NT2/D1 (cell line): ENCODE measurements at regions not wholly inside any gene's neighbourhood (a gene's known extent, or its start where the extent isn't known, plus 50 kb on each side); places are given as distances from the start of the nearest gene placed in this dataset.

ENCODE experiments used
- SUZ12 ChIP-seq: IDR thresholded peaks from 2 replicates; pipeline ENCODE4 v1.6.1; 2011; ENCODE audit not compliant: insufficient read length, insufficient read depth; ENCODE audit errors: extremely low read depth
- YY1 ChIP-seq: IDR thresholded peaks from 2 replicates; pipeline ENCODE4 v1.6.1; 2011; ENCODE audit not compliant: insufficient read length, insufficient read depth
- ZNF274 ChIP-seq: IDR thresholded peaks from 2 replicates; pipeline ENCODE4 v1.6.1; 2011; ENCODE audit warnings: mild to moderate bottlenecking, low read depth, low read length

DNA sequence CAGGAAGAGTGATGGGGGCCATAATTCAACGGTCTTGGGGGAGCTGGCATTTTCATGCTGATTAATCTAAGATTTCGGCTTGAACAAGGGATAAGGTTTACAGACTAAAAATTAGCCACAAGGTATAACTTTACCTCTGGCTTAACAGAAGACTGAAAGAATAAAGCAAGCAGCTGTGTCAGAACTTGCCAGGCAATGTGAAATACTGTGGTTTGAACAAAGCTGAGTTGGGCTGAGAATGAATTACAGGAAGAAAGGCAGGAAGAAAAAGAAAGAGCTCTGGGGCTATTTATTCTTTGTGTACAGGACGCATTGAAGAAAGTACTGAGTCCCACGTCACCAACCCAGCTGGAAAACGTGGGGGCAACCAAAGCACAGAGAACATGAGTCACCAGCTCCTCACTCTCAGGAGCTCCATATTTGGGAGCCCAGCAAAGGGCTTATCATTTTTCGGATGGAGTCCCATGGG is 121.5 kb upstream of the NEDD9 start:
- TF ChIP-seq ZNF274 (no peak), YY1 (no peak), SUZ12 (no peak)
